Type B pancreatic cell (in vitro differentiated cells): ENCODE measurements at regions not wholly inside any gene's neighbourhood (a gene's known extent, or its start where the extent isn't known, plus 50 kb on each side); places are given as distances from the start of the nearest gene placed in this dataset.

Experiments used
- DNase-seq: peaks from one replicate; pipeline ENCODE4 v3.0.0; 2021; ENCODE audit warnings: mixed read lengths; ENCODE audit not compliant: unreplicated experiment; ENCODE audit errors: extremely low spot score
- H3K27ac Mint-ChIP-seq: 2 replicates; pipeline ENCODE4 v1.8.0; 2021; ENCODE audit warnings: mild to moderate bottlenecking, mixed read lengths
- H3K27me3 Mint-ChIP-seq: 2 replicates; pipeline ENCODE4 v1.8.0; 2021; ENCODE audit warnings: mixed read lengths
- H3K36me3 Mint-ChIP-seq: 2 replicates; pipeline ENCODE4 v1.8.0; 2021; ENCODE audit warnings: mixed read lengths
- H3K4me1 Mint-ChIP-seq: one replicate; pipeline ENCODE4 v1.8.0; 2021; ENCODE audit warnings: mixed read lengths; ENCODE audit not compliant: unreplicated experiment
- H3K4me3 Mint-ChIP-seq: 2 replicates; pipeline ENCODE4 v1.8.0; 2021; ENCODE audit warnings: mild to moderate bottlenecking, mixed read lengths
- H3K9me3 Mint-ChIP-seq: 2 replicates; pipeline ENCODE4 v1.8.0; 2021; ENCODE audit warnings: mixed read lengths
- TF ChIP-seq, protein P1 (sequence below): fragments of 200-600 bp; sonication (generic); conservative IDR thresholded peaks from 2 replicates; pipeline ENCODE4 v1.5.0; 2021; ENCODE audit warnings: antibody characterized with exemption, mild to moderate bottlenecking

DNA sequence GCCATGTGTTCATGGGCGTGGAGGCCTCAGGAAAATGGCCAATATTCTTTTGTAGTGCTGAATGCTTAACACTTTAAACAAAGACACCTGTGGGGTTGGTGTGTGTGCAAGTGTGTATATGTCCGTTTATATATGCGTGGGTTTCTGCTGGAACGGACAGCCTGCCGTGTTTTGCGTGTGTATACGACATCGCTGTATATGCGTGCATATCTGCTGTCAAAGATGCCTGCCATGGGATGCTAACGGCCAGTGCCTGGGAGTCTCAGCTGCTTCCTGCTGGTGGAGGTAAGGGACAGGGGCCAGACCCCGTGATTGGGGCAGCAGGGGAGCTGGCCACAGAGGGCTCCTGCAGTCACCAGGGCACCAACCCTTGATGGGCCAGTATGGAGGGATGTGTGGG is 216.3 kb upstream of the SHH start:
- no peaks in the 10 kb centered on the region for H3K36me3 Mint-ChIP-seq
- TF ChIP-seq, protein P1, sequence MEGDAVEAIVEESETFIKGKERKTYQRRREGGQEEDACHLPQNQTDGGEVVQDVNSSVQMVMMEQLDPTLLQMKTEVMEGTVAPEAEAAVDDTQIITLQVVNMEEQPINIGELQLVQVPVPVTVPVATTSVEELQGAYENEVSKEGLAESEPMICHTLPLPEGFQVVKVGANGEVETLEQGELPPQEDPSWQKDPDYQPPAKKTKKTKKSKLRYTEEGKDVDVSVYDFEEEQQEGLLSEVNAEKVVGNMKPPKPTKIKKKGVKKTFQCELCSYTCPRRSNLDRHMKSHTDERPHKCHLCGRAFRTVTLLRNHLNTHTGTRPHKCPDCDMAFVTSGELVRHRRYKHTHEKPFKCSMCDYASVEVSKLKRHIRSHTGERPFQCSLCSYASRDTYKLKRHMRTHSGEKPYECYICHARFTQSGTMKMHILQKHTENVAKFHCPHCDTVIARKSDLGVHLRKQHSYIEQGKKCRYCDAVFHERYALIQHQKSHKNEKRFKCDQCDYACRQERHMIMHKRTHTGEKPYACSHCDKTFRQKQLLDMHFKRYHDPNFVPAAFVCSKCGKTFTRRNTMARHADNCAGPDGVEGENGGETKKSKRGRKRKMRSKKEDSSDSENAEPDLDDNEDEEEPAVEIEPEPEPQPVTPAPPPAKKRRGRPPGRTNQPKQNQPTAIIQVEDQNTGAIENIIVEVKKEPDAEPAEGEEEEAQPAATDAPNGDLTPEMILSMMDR: no peak
- DNase-seq: peak; percentile 24
- H3K27ac Mint-ChIP-seq: no peak overlapping the region
- peaks cover 4% of the 10 kb centered on the region for H3K9me3 Mint-ChIP-seq
- H3K4me1 Mint-ChIP-seq: peaks cover 18% of the 10 kb centered on the region
- H3K4me3 Mint-ChIP-seq: no peak overlapping the region
- peaks cover 20% of the 10 kb centered on the region for H3K27me3 Mint-ChIP-seq

DNA sequence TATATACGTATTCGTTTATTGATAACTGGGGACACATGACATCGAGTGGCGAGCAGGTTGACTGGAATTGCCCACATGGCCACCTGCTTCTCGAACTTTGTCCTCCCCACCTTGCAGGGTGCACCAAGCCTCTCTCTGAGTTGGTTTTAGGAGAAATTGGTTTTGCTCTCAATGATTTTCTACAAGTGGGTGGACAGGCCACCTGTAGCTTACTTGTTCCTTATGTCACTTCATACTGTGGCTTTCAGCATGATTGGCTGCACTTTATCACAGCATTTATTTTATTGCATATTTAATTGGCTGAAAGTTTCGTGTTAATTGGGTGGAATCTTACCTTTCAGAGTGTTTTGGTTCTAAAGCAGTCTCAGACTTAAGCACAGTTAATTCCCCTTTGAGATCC is 215.6 kb upstream of the SHH start:
- H3K4me3 Mint-ChIP-seq: no peak overlapping the region
- no peaks in the 10 kb centered on the region for H3K36me3 Mint-ChIP-seq
- H3K27ac Mint-ChIP-seq: no peak overlapping the region
- DNase-seq: no peak
- peaks cover 1% of the 10 kb centered on the region for H3K9me3 Mint-ChIP-seq
- TF ChIP-seq, protein P1: no peak
- peaks cover 18% of the 10 kb centered on the region for H3K4me1 Mint-ChIP-seq
- H3K27me3 Mint-ChIP-seq: peaks cover 20% of the 10 kb centered on the region

GRCh38 chr7:156026603-156027002 is 214.3 kb upstream of the SHH start:
- H3K4me1 Mint-ChIP-seq: peaks cover 18% of the 10 kb centered on the region
- H3K36me3 Mint-ChIP-seq: no peaks in the 10 kb centered on the region
- H3K9me3 Mint-ChIP-seq: no peaks in the 10 kb centered on the region
- TF ChIP-seq, protein P1: no peak
- H3K27me3 Mint-ChIP-seq: peaks cover 20% of the 10 kb centered on the region
- DNase-seq: peak; percentile 51
- no peak overlapping the region for H3K27ac Mint-ChIP-seq
- no peak overlapping the region for H3K4me3 Mint-ChIP-seq

DNA sequence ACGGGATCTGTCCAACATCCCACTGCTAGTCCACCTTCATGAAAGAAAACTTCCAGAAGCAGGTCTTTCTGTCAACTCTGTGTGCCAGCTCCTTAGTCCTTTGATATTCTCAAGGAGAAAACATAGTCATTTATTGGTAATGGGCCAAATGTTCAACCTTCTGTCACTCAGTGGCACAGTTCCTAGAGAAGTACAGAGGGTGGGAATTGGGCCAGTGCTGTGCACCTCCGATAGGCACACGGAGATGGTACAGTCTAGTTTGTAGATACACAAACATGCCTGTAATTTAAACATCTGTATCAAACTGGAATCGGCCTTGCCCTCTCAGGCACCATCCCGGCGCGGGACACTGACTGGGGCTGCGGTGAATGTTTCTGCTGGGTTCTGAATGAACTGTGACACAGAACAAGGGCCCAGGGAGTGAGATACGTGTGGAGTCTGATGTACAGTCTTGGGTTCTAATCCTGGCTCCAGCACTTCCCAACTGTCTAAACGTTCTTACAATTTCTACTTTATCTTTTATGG is 213.9 kb upstream of the SHH start:
- TF ChIP-seq, protein P1: no peak
- peaks cover 20% of the 10 kb centered on the region for H3K27me3 Mint-ChIP-seq
- no peaks in the 10 kb centered on the region for H3K9me3 Mint-ChIP-seq
- no peak overlapping the region for H3K4me3 Mint-ChIP-seq
- no peak overlapping the region for H3K27ac Mint-ChIP-seq
- peaks cover 18% of the 10 kb centered on the region for H3K4me1 Mint-ChIP-seq
- DNase-seq: peak; percentile 42
- no peaks in the 10 kb centered on the region for H3K36me3 Mint-ChIP-seq

- Mint-ChIP-seq H3K9me3 (no peaks in the 10 kb centered on the region), H3K36me3 (no peaks in the 10 kb centered on the region), H3K27ac (no peak overlapping the region), H3K27me3 (peaks cover 20% of the 10 kb centered on the region), H3K4me3 (no peak overlapping the region), H3K4me1 (peaks cover 18% of the 10 kb centered on the region)
- TF ChIP-seq, protein P1: no peak
- DNase-seq: peak; percentile 20
Observed at GRCh38 chr7:156025675-156026074, 213.4 kb upstream of the SHH start.

DNA sequence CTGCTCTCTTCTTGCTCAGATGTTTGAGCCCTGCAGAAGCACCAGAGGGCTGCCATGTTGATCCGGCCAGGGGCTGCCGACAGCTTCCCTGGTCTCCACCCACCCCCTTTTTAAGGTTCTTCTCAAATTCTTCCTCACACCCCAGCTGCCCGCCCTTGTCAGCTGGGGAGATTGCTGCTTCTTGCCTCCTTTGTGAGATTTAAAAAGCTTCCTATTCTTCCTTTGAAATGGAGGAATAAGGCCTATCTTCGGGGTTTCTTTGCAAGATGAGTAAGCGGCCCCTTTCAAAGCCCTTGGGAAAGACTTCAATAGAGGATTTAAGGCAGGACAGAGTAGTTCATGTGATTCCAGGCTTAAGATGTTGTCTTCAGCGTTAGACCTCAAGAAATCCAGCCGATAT is 211.9 kb upstream of the SHH start:
- TF ChIP-seq, protein P1: no peak

More for the DNA sequence above, 211.9 kb upstream of the SHH start:
- Mint-ChIP-seq H3K9me3 (no peaks in the 10 kb centered on the region), H3K36me3 (no peaks in the 10 kb centered on the region), H3K27ac (no peak overlapping the region), H3K4me3 (no peak overlapping the region), H3K27me3 (peaks cover 20% of the 10 kb centered on the region), H3K4me1 (peaks cover 13% of the 10 kb centered on the region)
- DNase-seq: peak; percentile 44
